AG09319 (cell line): ENCODE measurements at regions not wholly inside any gene's neighbourhood (a gene's known extent, or its start where the extent isn't known, plus 50 kb on each side); places are given as distances from the start of the nearest gene placed in this dataset.
"Not testable (repeated sequence)": the region's sequence is repeated elsewhere in the genome, so short reads cannot be mapped to it uniquely, and the experiment has no call there.

Source experiments
- DNase-seq: peaks from one replicate; pipeline ENCODE4 v3.0.0-alpha.2; 2010; ENCODE audit warnings: low read depth; ENCODE audit errors: extremely low read depth
- CTCF ChIP-seq: IDR thresholded peaks from 2 replicates; pipeline ENCODE4 v1.5.1; 2011; ENCODE audit warnings: low read depth, mild to moderate bottlenecking, inconsistent platforms, low read length, moderate library complexity

GRCh38 chrX:139475432-139475831 is 55.1 kb upstream of the F9 start:
- no peak for DNase-seq

GRCh38 chrX:139461945-139462344 is 68.6 kb upstream of the F9 start:
- not testable (repeated sequence) for DNase-seq

More at GRCh38 chrX:139475432-139475831, 55.1 kb upstream of the F9 start:
- no peak for TF ChIP-seq CTCF

- no peak for DNase-seq
- no peak for TF ChIP-seq CTCF
Observed at GRCh38 chrX:139454743-139455142, 75.8 kb upstream of the F9 start.

GRCh38 chrX:139448996-139449395 is 81.5 kb upstream of the F9 start:
- TF ChIP-seq CTCF, result no peak
- DNase-seq, result no peak

GRCh38 chrX:139446832-139447231 is 83.7 kb upstream of the F9 start:
- no peak for DNase-seq
- TF ChIP-seq CTCF, result no peak

GRCh38 chrX:139429913-139430312 is 100.6 kb upstream of the F9 start:
- no peak for DNase-seq
- peak; percentile 26 for TF ChIP-seq CTCF

- TF ChIP-seq CTCF, result no peak
- no peak for DNase-seq
Observed at GRCh38 chrX:139423186-139423585, 107.4 kb upstream of the F9 start.

GRCh38 chrX:139398258-139398657 is 132.3 kb upstream of the F9 start:
- not testable (repeated sequence) for DNase-seq

GRCh38 chrX:139388254-139388653 is 142.3 kb upstream of the F9 start:
- no peak for TF ChIP-seq CTCF
- no peak for DNase-seq
